ENCODE measurements at regions not wholly inside any gene's neighbourhood (a gene's known extent, or its start where the extent isn't known, plus 50 kb on each side); places are given as distances from the start of the nearest gene placed in this dataset.

DNA sequence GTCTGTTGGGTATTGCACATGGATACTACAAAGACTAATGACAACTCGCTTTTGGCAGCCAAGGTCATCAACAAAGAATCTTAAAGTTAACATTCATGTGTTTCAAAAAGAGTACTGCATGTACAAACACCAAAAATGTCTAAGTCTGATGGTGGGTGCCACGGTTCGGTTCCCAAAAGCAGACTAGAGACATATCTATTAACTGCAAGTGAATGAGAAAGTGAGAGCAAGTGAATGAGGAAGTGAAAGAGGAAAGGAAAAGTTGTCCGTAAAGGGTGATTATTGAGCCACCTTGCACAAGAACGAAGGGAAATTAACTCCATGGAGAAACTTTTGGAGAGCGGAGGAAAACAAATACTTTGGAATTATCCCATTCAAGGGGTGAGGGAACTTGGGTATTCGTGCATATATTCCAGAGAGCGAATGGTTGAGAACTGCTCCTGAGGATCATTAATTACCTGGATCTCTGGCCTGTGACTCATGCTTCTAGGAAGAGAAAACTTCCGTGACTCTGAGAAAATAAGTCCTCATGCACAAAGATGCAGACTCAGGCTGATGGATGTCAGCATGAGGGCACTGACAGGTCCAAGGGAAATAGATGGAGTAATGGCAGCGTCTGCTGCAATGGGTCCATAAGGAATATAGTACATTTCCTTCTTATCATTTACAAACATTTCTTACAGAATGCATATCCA is 336.5 kb upstream of the TGFBR2 start:
- no peak for DNase-seq

DNA sequence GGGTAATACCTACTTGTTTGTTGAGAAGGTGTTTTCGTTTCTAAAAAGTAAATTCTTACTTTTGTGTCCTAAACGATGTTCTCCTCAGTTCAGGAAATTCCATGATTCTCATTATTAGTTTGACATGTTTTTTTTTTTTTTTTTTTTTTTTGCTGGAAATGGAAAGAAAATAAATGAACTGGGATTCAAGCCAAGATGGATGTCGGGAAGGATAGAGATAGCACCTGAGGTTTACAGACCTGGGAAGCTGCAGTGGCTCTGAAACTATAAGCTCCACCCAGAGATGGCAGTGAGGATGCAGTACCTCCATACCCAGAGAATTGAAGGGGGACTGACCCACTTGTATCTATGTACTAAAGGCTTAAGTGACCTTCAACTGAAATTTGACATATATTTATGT is 334.6 kb upstream of the TGFBR2 start:
- no peak for DNase-seq

DNA sequence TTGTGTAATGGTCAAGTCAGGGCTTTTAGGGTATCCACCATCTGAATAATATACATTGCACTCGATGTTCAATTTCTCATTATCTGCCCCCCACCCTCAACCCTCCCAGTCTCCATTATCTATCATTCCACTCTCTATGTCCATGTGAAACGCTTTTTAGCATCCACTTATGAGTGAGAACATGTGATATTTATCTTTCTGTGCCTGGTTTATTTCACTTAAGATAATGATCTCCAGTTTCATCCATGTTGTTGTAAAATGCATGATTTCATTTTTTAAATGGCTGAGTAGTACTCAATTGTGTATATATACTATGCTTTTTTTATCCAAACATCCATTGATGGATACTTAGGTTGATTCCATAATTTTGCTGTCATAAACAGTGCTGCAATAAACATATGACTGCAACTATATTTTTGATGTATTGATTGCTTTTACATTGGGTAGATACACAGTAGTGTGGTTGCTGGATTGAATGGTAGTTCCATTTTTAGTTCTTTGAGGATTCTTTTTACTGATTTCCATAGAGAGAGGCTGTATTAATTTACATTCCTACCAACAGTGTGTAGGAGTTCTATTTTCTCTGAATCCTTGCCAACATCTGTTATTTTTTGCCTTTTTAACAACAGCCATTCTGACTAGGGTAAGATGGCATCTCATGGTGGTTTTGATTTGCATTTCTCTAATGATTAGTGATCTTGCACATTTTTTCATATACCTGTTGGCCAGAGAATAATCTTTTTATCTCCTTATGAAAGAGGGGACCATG is 332.9 kb upstream of the TGFBR2 start:
- DNase-seq, result peak; percentile 70

- no peak for DNase-seq
These were observed 328.9 kb upstream of the TGFBR2 start for GRCh38 chr3:30277494-30277893.

GRCh38 chr3:30281526-30281925 is 324.9 kb upstream of the TGFBR2 start:
- DNase-seq, result no peak

DNA sequence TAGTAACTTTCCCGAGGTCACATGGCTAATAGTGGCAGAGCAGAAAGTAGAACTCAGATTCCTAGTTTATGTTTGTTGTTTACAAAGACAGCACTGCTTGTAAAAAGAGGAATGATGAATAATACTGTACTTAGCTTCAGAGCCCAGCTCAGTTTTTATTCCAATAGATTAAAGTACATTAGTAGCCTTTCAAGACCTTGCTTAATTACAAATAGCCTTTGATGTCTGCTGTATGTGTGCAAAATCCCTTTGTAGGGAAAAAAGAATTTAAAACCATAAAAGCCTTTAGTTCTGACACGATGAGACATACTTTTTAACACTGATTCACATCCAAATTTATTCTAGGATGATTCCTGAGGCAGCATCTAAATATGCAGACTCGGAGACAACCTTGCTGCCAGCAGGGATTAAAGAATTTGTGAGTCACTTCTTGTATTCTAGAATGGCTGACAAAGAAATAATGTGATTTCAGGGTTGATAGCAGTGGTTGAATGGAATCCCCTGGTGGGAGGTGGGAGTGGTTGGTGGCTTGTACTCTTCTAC is 324.2 kb upstream of the TGFBR2 start:
- peak; percentile 96 for DNase-seq

DNA sequence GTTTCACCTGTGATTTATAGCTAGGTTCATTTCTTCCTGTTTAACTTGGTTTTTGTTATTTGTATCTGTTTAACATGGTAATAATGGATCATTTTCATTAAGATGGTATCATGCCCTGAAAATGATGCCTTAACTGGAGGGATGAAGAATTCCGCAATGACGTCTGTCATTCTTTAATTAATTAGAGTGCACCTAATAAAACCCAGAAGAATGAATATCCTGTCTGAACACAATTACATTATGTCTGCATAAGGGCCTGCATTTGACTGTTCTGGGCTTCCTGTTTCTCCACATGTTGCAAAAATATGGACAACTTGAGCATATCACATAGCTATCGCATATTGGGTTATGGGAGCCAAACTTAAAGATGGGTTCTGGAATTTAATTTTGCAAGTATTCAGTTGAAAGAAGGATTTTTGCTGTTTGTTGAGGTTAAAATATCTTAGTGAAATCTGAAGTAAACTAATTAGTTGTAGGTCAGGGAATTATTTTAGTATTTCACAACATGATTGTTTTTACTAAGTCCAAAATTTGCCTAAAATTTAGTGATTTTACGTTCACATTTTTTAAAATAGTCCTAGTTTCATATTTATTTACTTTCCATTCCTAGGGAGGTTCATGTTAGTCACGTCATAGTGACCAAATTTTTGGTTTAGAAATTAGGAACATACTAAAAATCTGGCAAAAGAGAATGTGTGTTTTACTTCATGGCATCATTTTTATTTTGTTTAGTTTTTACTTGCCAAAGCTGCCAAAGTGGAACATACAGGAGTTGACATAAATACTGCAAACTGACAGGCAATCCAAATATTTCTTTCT is 321.0 kb upstream of the TGFBR2 start:
- DNase-seq, result no peak

- DNase-seq, result peak; percentile 91
These were observed 320.3 kb upstream of the TGFBR2 start for GRCh38 chr3:30286007-30286669.

DNA sequence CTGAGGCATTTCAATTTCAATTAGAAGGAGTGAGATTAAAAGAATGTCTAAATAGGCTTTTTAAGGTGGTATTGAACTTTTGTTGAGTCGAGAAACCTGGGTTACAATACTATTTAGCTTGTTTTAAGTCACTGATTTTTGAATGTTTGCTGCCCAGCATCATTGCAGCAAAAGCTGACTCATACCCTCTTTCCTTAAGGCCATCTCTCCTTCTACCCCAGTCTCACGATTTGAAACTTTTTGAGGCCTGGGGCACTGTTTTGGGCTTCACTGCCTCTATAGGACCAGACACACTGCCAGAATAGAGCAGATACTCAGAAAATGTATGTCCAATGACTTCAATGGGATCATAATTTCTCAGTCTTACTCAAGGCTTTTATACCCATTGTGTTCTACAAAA is 319.6 kb upstream of the TGFBR2 start:
- peak; percentile 38 for DNase-seq

DNA sequence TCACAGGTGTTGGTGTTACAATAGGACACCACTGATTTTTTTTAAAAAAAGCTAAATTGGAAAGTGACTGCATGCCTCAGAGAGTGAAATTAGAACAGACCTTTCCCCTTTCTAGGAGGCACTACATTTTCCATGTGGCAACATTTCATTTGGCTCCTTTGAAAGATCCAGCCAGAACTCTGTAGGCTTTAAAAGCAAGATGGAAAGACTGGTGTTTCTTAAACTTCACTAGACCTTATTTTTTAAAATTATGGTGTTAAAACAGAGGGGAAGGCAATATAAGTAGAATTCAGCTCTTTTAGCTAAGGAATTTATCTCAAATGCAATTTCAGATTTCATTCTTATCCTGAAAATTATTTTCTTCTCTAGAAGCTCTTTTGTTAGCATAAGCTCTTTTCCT is 317.6 kb upstream of the TGFBR2 start:
- no peak for DNase-seq

GRCh38 chr3:30289324-30289723 is 317.1 kb upstream of the TGFBR2 start:
- peak; percentile 36 for DNase-seq

- DNase-seq, result no peak
These were observed 316.6 kb upstream of the TGFBR2 start for GRCh38 chr3:30289766-30290165.

DNA sequence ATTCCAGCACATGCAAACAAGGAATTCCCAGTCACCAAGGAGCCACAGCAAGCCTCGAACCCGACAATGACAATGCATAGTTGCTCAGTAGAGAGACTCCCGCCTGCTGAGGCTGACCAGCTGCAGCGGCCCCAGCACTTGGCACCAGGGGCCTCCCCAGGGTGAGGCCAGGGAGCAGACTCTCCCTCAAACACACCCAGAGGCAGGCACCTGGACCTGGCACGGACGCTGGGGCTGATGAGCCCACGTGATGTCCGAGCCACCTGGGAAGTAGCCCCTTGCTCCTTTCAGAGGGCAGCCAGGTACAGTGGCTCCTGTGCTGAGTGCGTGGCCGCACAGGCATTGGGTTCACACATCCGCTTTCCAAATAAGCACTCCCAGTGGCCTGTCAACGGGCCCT is 315.9 kb upstream of the TGFBR2 start:
- DNase-seq, result no peak

GRCh38 chr3:30292192-30292893 is 314.1 kb upstream of the TGFBR2 start:
- peak; percentile 88 for DNase-seq

DNA sequence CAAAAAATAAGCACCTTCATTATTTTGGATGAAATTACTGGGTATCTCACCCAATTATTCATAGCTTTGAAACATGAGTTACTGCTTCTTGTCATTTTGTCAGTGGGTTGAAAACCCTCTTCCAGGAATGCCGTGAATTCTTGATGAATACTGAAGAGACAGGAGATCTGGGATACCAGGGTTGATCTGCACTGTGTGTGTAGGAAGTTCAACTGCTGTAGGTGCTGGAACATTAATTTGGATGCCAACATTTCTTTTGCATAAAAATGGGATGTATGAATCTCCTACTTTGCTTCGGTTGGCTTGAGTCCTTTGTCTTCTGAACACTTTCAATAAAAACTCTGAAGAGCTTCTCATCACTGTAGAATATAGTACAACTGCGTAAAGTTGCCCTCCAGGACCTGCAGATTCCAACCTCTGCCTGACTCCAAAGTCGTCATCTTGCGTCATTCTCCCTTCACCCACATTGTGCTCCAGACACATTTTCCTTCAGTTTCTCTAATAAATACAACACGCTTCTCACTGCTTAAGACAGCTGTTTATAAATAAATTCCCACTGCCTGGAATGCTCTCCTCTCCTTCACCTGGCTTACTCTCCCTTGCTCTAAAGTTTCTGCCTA is 312.7 kb upstream of the TGFBR2 start:
- DNase-seq, result no peak

GRCh38 chr3:30294241-30294667 is 312.1 kb upstream of the TGFBR2 start:
- DNase-seq, result peak; percentile 93

- DNase-seq, result no peak
These were observed 309.3 kb upstream of the TGFBR2 start for GRCh38 chr3:30297112-30297511.

GRCh38 chr3:30299674-30300385 is 306.6 kb upstream of the TGFBR2 start:
- no peak for DNase-seq

- no peak for DNase-seq
These were observed 305.6 kb upstream of the TGFBR2 start for GRCh38 chr3:30300809-30301208.

DNA sequence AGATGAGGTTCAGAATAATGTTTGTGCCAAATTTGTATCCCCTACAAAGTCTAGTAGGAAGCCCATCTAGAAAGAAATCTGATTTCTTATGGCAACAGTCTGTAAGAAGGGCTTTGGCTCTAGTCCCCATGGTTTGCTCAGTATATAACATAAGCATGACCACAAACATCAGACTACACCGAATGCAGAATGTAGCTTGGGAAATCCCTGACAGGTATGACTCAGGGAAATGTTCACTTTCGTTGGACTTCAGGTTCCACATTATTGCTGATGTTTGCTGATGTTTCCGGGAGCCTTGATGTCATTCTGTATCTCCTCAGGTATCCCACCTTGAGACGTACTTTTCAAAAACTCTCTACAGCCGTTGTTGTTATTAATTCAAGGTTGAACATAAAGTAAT is 304.4 kb upstream of the TGFBR2 start:
- DNase-seq, result no peak

DNA sequence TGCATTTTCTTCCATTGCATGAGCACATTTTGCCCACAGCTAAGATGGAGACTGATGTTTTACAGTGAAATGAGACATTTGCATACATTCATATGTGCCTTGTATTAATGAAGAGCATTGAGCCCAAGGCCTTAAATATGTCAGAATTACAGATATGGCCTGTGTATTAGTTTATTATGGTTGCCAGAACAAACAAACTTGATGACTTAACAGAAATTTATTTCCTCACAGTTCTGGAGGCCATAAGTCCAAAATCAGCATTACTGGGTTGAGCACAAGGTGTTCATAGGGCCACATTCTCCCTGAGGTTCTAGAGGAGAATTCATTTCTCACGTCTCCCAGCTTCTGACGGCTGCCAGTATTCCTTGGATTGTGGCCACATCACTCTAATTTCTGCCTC is 302.6 kb upstream of the TGFBR2 start:
- DNase-seq, result no peak

Data from fibroblast of skin of back (primary cell).